Liver (tissue), 3 donors: ENCODE measurements at regions not wholly inside any gene's neighbourhood (a gene's known extent, or its start where the extent isn't known, plus 50 kb on each side); places are given as distances from the start of the nearest gene placed in this dataset.

Experiments
- CTCF ChIP-seq: fragments of 150-350 bp; IDR thresholded peaks from 2 replicates; pipeline ENCODE4 v1.5.1; 2017; ENCODE audit warnings: improper control_type of control experiment, low read depth, low read length; ENCODE audit not compliant: missing input control
- EGR1 ChIP-seq, 2 donors: IDR thresholded peaks; 2 replicates each; pipeline ENCODE4 v1.6.1; 2016 to 2018; ENCODE audit warnings: antibody characterized with exemption in 2 of 2, low read depth in 2 of 2
- FOXA2 ChIP-seq: IDR thresholded peaks from 2 replicates; pipeline ENCODE4 v1.6.1; 2016; ENCODE audit warnings: antibody characterized with exemption
- HNF4A ChIP-seq, 2 donors: conservative IDR thresholded peaks; 2 replicates each; pipeline ENCODE4 v1.6.1; 2016; ENCODE audit warnings: antibody characterized with exemption in 2 of 2, mild to moderate bottlenecking in 2 of 2
- JUND ChIP-seq, 2 donors: IDR thresholded peaks; 2 replicates each; pipeline ENCODE4 v1.6.1; 2016; ENCODE audit warnings: antibody characterized with exemption in 2 of 2
- MAX ChIP-seq: IDR thresholded peaks from 2 replicates; pipeline ENCODE4 v1.6.1; 2016; ENCODE audit warnings: antibody characterized with exemption
- REST ChIP-seq: IDR thresholded peaks from 2 replicates; pipeline ENCODE4 v1.6.1; 2016; ENCODE audit warnings: antibody characterized with exemption, mild to moderate bottlenecking
- RXRA ChIP-seq, 2 donors: IDR thresholded peaks; 2 replicates each; pipeline ENCODE4 v1.6.1; 2017 to 2018; ENCODE audit warnings: antibody characterized with exemption in 2 of 2, mild to moderate bottlenecking in 1 of 2
- SP1 ChIP-seq: IDR thresholded peaks from 2 replicates; pipeline ENCODE4 v1.6.1; 2018; ENCODE audit warnings: antibody characterized with exemption, mild to moderate bottlenecking
- TAF1 ChIP-seq: conservative IDR thresholded peaks from 2 replicates; pipeline ENCODE4 v1.6.1; 2016; ENCODE audit warnings: antibody characterized with exemption, mild to moderate bottlenecking
- YY1 ChIP-seq: IDR thresholded peaks from 2 replicates; pipeline ENCODE4 v1.6.1; 2016; ENCODE audit warnings: antibody characterized with exemption, mild to moderate bottlenecking
- TF ChIP-seq, protein P1 (sequence below): IDR thresholded peaks from 2 replicates; pipeline ENCODE4 v1.6.1; 2016; ENCODE audit warnings: antibody characterized with exemption
- donor health status: healthy.
- donor health status: healthy.

DNA sequence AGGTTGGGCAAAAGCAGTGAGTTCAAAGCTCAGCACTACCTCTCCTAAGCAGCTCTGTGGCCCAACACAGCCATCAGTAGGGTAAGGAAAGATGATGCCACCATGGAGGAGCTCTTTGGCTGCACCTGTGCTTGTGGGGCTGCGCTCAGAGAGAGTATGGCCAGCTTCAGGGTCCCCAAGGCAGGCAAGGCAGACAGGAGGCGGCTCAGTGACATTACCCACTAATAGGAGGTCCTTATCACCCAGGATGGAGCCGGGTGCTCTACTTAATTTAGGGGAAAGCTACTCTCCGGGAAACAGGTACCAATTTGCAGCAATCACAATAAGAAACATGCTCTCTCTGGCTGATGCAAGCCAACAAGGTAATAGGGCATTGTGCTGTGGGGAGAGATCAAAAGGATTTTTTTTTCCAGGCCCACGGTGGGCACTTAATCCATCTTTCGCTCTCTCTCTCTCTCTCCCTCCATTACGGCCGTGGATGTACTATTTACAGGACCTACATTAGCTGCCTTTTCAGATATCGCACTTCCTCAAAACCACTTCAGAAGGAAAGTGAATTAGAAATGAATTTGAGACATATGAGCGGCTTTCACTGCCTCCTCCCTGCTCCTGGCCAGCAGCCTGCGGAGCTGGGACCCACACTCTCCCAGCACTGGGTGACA, 446.3 kb downstream of the SOX6 start:
- no peak for TF ChIP-seq CTCF
- no peak for TF ChIP-seq JUND (IDR thresholded peaks at IDR 0.05)
- TF ChIP-seq REST, result no peak
- no peak for TF ChIP-seq EGR1 (IDR thresholded peaks at IDR 0.05; ENCODE audit: low read depth in 2 of 2)
- TF ChIP-seq HNF4A (conservative IDR thresholded peaks at IDR 0.05), result no peak
- no peak for TF ChIP-seq YY1
- TF ChIP-seq FOXA2, result no peak
- no peak for TF ChIP-seq SP1
- no peak for TF ChIP-seq TAF1
- TF ChIP-seq MAX, result no peak
- TF ChIP-seq RXRA (IDR thresholded peaks at IDR 0.05), result no peak
- TF ChIP-seq, protein P1, sequence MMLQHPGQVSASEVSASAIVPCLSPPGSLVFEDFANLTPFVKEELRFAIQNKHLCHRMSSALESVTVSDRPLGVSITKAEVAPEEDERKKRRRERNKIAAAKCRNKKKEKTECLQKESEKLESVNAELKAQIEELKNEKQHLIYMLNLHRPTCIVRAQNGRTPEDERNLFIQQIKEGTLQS, result no peak
